ENCODE measurements at regions not wholly inside any gene's neighbourhood (a gene's known extent, or its start where the extent isn't known, plus 50 kb on each side); places are given as distances from the start of the nearest gene placed in this dataset.

DNA sequence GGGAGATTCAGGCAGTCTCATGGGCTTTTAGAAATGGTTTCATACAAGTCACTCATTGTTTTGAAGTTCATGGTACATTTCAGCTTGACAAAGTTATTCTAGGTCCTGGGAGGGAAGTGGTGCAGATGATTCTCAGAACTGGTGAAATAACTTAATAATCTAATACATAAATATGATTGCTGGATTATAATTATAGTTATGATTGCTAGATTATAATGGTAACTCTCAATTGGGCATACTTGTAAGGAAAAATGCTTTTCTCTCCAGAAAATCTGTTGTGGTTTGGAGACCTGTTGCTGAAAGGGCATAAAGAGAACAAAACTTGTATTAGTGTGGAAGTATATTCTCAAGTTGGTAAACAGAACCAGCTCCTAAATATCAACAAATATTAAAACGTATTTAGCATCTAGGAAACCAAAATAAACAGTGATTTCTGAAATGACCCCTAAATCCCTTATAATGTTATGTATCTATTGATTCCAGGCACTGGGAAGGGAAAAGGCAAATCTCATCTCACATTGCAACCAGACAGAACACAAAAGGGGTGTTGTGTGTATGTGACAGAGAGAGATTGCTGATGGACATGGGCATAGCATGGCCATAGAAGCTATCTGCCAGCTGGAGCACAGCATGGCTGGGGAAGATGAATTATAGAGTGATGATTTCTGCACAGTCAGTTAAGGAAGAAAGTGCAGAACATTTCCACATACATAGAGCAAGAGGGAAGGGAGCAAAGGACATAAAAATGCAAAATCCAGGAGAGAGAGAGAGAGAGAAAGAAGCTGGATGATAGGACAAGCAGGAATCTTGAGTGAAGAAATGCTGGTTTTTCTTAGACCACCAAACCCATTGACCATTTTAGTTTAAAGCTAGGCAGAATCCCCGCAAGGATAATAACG, 87.1 kb upstream of the FRY start:
- no peak overlapping the region for H3K27ac Mint-ChIP-seq
- H3K4me3 Mint-ChIP-seq, result no peak overlapping the region

DNA sequence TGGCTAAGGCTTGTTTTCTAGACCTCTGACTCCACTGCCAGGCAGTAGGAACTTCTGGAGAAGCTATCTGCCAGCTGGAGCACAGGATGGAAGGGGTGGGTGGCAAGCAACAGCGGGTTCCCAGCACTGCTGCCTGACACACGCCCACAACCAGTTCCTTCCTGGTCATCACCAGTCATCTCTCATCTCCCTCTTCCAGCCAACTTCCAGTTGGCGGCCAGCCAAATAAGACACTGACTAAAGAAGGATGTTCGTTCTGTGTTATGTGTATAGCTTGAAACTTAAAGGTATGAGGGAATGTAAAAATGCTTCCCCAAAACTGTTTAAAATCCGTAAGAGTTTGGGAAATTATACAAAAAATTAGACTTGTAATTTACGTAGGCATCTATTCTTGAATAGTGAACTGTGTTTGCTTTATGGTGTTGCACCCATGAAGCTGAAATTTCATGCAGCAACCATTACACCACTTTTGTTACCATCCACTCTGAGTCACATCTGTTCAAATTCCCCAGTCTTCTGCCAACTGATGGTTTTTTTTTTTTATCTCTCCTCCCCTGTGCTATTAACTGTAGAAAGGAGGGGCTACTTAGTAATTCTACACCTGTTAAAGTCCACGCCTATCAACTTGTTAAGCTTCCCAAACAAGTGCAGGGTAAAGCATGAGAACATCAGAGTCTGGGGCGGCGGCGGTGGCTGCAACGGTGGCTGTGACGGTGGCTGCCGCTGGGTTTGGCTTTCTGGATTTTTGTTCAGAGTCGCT, 86.2 kb upstream of the FRY start:
- H3K36me3 Mint-ChIP-seq (ENCODE audit: low read depth), result peaks cover 1% of the 10 kb centered on the region
- no peak overlapping the region for H3K27ac Mint-ChIP-seq
- no peaks in the 10 kb centered on the region for H3K4me1 Mint-ChIP-seq
- CTCF ChIA-PET, result interaction anchor here (1.0 kb wide), 1 partner anchor 14 kb away, joined by 3 read pairs; no protein-coding TSS in a partner anchor
- H3K4me3 Mint-ChIP-seq, result no peak overlapping the region
- H3K9me3 Mint-ChIP-seq, result no peaks in the 10 kb centered on the region
- DNase-seq, result no peak
- H3K27me3 Mint-ChIP-seq, result peaks cover 3% of the 10 kb centered on the region
- POLR2A ChIA-PET, result no interaction called here

More for the DNA sequence above, 87.1 kb upstream of the FRY start:
- no peaks in the 10 kb centered on the region for H3K4me1 Mint-ChIP-seq
- DNase-seq, result no peak
- ChIA-PET POLR2A (no interaction called here), CTCF (interaction anchor here (1.0 kb wide), 1 partner anchor 15 kb away, joined by 3 read pairs; no protein-coding TSS in a partner anchor)
- peaks cover 3% of the 10 kb centered on the region for H3K27me3 Mint-ChIP-seq
- no peaks in the 10 kb centered on the region for H3K9me3 Mint-ChIP-seq
- peaks cover 1% of the 10 kb centered on the region for H3K36me3 Mint-ChIP-seq (ENCODE audit: low read depth)

DNA sequence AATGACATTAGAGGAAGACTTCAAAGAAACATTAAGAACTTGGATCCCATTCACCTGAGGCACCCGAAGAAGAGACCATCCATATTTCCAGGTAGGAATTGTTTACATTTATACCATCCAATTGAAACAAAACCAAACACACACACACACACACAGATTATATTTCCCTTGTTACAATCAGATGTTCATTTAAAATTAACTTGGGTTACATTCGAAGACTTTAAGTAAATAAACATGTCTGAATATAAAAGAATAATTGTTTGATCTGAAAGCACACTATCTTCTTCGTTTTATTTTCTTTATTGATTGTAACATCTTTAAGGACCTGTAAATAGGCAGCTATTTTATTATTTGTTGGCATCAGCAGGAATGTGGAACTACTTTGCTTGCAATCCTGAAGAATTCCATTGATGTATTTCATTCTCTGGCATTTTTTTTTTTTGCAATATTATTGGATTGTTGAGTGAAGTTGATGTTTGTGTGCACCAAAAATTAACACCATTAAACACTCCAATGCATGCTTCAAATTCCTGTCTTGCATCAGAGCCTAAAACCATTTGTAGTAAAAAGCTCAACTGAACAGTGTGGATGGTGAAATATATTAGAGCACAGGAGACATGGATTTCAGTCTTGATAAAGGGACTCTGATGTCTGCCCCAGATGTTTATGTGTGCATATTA, 85.3 kb upstream of the FRY start:
- ChIA-PET CTCF (interaction anchor here (2.3 kb wide), 1 partner anchor 13 kb away, joined by 5 read pairs; no protein-coding TSS in a partner anchor), POLR2A (no interaction called here)
- H3K4me1 Mint-ChIP-seq, result peaks cover 5% of the 10 kb centered on the region
- H3K9me3 Mint-ChIP-seq, result no peaks in the 10 kb centered on the region
- no peak overlapping the region for H3K4me3 Mint-ChIP-seq
- peaks cover 1% of the 10 kb centered on the region for H3K36me3 Mint-ChIP-seq (ENCODE audit: low read depth)
- H3K27ac Mint-ChIP-seq, result no peak overlapping the region
- peaks cover 3% of the 10 kb centered on the region for H3K27me3 Mint-ChIP-seq
- no peak for DNase-seq

DNA sequence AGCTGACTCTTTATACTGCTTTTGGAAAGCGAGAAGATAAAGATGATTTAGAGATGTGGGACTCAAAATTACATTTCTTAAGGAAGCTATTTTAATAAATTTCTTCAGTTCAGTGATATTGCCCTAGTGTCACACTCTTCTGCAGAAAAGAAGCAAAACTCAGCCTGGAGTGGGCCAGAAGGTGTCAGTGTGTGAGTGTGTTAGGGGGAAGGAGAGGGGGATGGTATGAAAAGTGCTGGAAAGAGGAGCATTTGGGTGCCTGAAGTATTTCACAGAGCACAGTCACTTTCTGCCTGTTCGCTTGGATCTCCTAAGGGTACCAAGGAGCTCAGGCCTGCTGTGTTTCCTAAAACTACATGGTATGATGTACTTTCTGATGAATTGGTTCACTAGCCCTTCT, 84.5 kb upstream of the FRY start:
- Mint-ChIP-seq H3K27me3 (peaks cover 3% of the 10 kb centered on the region), H3K4me1 (peaks cover 8% of the 10 kb centered on the region), H3K4me3 (no peak overlapping the region), H3K27ac (no peak overlapping the region), H3K36me3 (ENCODE audit: low read depth) (peaks cover 1% of the 10 kb centered on the region), H3K9me3 (no peaks in the 10 kb centered on the region)
- CTCF ChIA-PET, result interaction anchor here (2.3 kb wide), 1 partner anchor 12 kb away, joined by 5 read pairs; no protein-coding TSS in a partner anchor
- POLR2A ChIA-PET, result no interaction called here
- DNase-seq, result no peak

DNA sequence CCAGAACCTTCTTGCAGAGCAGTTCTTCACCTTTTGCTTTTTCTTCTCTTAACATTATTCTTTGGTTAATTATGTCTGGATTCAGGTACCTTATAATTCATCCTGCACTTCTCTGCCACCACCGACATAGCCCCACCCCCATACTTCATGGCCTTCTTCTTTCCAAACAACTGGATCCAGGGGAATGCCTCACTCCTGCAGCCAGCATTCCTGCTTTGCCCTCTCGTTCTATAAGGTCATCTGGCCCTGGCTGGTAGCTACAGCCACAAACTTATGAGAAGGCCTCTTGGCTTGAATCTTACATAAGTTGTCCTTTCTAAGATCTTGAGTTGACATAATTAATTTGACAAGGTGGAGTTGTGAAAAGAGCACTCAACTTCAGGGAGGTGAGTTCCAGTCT, 84.1 kb upstream of the FRY start:
- peaks cover 8% of the 10 kb centered on the region for H3K4me1 Mint-ChIP-seq
- H3K27me3 Mint-ChIP-seq, result peaks cover 3% of the 10 kb centered on the region
- no peak overlapping the region for H3K27ac Mint-ChIP-seq
- POLR2A ChIA-PET, result no interaction called here
- CTCF ChIA-PET, result interaction anchor here (2.3 kb wide), 1 partner anchor 12 kb away, joined by 5 read pairs; no protein-coding TSS in a partner anchor
- H3K36me3 Mint-ChIP-seq (ENCODE audit: low read depth), result peaks cover 1% of the 10 kb centered on the region
- H3K9me3 Mint-ChIP-seq, result no peaks in the 10 kb centered on the region
- H3K4me3 Mint-ChIP-seq, result no peak overlapping the region
- no peak for DNase-seq

DNA sequence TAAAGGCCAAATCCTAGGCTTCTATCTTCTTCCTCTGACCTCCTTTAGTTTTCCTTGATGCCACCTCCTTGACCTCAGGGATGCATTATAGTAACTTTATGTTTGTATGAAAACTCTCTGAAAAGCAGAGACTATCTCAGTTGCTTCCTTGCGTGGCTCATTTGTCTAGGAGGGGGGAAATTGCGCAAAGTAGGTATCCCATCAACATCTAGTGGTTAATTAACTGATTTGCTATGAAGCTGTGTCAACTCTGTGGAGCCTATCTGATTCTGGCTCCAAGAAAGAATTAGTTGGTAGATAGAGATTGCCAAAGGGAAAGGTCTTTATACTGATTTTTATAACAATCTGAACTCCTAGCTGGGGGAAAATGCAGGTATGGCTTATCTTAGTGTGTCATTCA, 82.1 kb upstream of the FRY start:
- H3K27me3 Mint-ChIP-seq, result peaks cover 3% of the 10 kb centered on the region
- peaks cover 8% of the 10 kb centered on the region for H3K4me1 Mint-ChIP-seq
- H3K9me3 Mint-ChIP-seq, result no peaks in the 10 kb centered on the region
- POLR2A ChIA-PET, result no interaction called here
- H3K36me3 Mint-ChIP-seq (ENCODE audit: low read depth), result peaks cover 1% of the 10 kb centered on the region
- CTCF ChIA-PET, result no interaction called here
- H3K27ac Mint-ChIP-seq, result no peak overlapping the region
- H3K4me3 Mint-ChIP-seq, result no peak overlapping the region
- no peak for DNase-seq

DNA sequence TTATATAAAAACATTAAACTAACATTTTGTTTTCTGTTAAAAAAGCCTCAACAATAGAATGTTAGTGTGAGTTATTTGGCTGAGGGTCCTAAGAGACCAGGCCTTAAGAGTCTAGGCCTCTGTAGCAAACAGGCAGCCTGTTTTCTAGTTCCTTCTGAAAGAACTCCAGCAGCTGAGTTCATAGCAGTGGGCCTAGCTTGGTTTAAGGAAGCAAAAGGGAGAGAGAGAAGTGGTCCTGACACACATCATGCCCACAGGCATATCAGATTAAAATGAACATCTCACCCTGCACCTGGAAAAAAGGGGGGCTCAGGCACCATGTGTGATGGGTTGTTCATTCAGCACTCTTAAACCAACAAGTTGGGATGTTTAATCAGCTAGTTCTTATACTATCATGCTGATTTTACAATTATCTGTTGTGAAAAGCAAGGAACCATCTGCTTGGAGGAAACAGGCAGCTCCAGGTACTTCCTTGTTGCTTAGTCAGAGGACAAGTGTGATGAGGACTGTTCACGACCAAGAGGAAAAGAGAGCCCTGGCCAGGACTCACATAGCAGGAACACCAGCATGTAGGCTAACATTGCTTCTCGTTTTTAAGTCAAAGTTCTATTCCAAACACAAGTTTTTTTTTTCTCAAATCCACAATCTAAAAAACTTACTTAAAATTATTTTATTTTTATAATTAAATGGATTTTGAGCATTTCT, 81.3 kb upstream of the FRY start:
- POLR2A ChIA-PET, result interaction anchor here (0.6 kb wide), 1 partner anchor 37 kb away, joined by 3 read pairs; no protein-coding TSS in a partner anchor
- no peak overlapping the region for H3K4me3 Mint-ChIP-seq
- CTCF ChIA-PET, result no interaction called here
- H3K4me1 Mint-ChIP-seq, result peaks cover 8% of the 10 kb centered on the region
- H3K9me3 Mint-ChIP-seq, result no peaks in the 10 kb centered on the region
- no peak overlapping the region for H3K27ac Mint-ChIP-seq
- peaks cover 1% of the 10 kb centered on the region for H3K36me3 Mint-ChIP-seq (ENCODE audit: low read depth)
- no peaks in the 10 kb centered on the region for H3K27me3 Mint-ChIP-seq
- DNase-seq, result no peak

DNA sequence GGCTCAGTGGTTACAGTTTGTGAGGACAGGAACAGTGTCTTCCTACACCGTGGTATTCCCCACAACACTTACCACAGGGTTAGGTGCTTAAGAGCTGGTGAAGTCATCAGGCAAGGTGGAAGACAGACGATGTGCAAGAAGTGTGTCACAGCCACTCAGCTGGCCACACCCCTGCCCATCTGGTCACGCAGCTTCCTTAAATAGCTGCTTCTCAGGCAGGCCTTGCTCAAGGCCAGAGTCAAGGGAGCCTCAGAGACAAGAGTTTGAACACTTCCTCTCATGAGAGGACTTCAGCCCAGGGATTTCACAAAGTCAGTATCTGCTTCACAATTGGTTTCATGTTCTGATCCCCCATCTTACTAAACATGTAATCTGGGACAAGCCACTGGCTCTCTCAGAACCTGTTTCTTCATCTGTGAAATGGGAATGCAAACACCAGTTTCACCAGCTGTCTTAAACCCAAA, 80.3 kb upstream of the FRY start:
- CTCF ChIA-PET, result interaction anchor here (1.0 kb wide), 1 partner anchor 20 kb away, joined by 3 read pairs; no protein-coding TSS in a partner anchor
- POLR2A ChIA-PET, result no interaction called here
- H3K4me3 Mint-ChIP-seq, result no peak overlapping the region
- H3K27ac Mint-ChIP-seq, result peak overlapping the region; percentile 46
- peaks cover 2% of the 10 kb centered on the region for H3K27me3 Mint-ChIP-seq
- no peaks in the 10 kb centered on the region for H3K9me3 Mint-ChIP-seq
- H3K36me3 Mint-ChIP-seq (ENCODE audit: low read depth), result peaks cover 1% of the 10 kb centered on the region
- H3K4me1 Mint-ChIP-seq, result peaks cover 8% of the 10 kb centered on the region
- DNase-seq, result peak; percentile 10

DNA sequence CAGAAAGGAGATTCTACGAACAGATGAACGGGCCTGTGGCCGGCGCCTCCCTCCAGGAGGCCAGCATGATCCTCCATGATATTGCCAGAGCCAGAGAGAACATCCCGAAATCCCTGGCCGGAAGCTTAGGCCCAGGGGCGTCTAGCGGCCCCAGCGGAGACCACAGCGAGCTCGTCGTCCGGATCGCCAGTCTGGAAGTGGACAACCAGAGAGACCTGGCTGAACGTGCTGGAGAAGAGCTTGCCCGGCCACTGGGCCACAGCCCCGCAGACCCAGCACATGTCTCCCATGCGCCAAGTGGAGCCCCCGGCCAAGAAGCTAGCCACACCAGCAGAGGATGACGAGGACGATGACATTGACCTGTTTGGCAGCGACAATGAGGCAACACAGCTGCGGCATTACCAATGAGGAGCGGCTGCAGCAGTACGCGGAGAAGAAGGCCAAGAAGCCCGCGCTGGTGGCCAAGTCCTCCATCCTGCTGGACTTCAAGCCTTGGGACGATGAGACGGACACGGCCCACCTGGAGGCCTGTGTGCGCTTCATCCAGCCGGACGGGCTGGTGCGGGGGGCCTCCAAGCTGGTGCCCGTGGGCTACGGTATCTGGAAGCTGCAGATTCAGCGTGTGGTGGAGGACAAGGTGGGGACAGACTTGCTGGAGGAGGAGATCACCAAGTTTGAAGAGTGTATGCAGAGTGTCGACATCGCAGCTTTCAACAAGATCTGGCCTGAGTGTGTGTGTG, 78.8 kb upstream of the FRY start:
- peaks cover 1% of the 10 kb centered on the region for H3K36me3 Mint-ChIP-seq (ENCODE audit: low read depth)
- ChIA-PET POLR2A (no interaction called here), CTCF (interaction anchor here (0.6 kb wide), 3 partner anchors 40 to 293 kb away, joined by 3 to 6 read pairs (median 6); no protein-coding TSS in a partner anchor)

DNA sequence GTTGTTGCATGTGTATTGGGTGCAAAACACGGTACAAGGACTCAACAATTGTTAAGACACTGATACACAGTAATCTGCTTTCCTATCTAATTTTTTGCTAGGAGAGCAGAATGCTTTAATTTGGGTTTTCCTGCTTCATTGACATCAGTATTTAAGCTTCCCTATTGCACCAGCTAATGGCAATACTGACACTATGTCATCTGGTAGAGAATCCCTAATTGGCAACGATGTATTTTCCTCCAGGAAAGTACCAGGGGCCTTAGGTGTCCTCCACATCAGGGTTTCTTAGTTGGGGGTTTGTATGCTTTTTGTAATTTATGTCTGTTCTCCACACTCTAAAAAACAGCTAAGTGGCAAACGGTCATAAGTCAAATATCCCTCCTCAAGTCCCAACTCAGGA, 76.5 kb upstream of the FRY start:
- no peaks in the 10 kb centered on the region for H3K36me3 Mint-ChIP-seq (ENCODE audit: low read depth)
- H3K4me3 Mint-ChIP-seq, result no peak overlapping the region
- H3K27ac Mint-ChIP-seq, result no peak overlapping the region
- no peak for DNase-seq
- peaks cover 16% of the 10 kb centered on the region for H3K4me1 Mint-ChIP-seq
- ChIA-PET CTCF (interaction anchor here (0.6 kb wide), 1 partner anchor 11 kb away, joined by 3 read pairs; no protein-coding TSS in a partner anchor), POLR2A (no interaction called here)
- peaks cover 6% of the 10 kb centered on the region for H3K27me3 Mint-ChIP-seq
- H3K9me3 Mint-ChIP-seq, result no peaks in the 10 kb centered on the region

More for the DNA sequence above, 78.8 kb upstream of the FRY start:
- peaks cover 2% of the 10 kb centered on the region for H3K27me3 Mint-ChIP-seq
- no peak overlapping the region for H3K4me3 Mint-ChIP-seq
- no peak overlapping the region for H3K27ac Mint-ChIP-seq
- DNase-seq, result no peak
- no peaks in the 10 kb centered on the region for H3K9me3 Mint-ChIP-seq
- H3K4me1 Mint-ChIP-seq, result peaks cover 11% of the 10 kb centered on the region

DNA sequence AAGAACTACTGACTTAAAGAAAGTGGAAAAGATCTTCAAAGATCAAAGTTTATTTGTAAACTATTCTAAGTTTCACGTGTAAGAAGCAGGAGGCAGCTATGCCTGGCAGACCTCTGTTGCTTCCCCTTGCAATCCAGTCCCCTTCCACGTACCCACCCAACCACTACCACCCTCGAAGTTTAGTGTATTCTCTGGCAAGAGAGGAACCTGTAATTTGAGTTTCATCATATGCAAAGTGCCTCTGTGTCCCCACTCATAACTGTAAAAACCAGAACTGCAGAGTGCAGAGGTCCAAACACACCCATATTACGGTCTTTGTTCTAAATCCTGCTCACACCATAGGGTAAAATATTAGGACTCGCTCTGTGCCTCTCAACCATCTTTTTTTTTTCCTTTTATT, 75.8 kb upstream of the FRY start:
- H3K4me3 Mint-ChIP-seq, result no peak overlapping the region
- no peak overlapping the region for H3K27ac Mint-ChIP-seq
- no peaks in the 10 kb centered on the region for H3K36me3 Mint-ChIP-seq (ENCODE audit: low read depth)
- no peaks in the 10 kb centered on the region for H3K9me3 Mint-ChIP-seq
- ChIA-PET CTCF (interaction anchor here (0.6 kb wide), 1 partner anchor 10 kb away, joined by 3 read pairs; no protein-coding TSS in a partner anchor), POLR2A (no interaction called here)
- peaks cover 6% of the 10 kb centered on the region for H3K27me3 Mint-ChIP-seq
- peaks cover 16% of the 10 kb centered on the region for H3K4me1 Mint-ChIP-seq
- DNase-seq, result no peak

Data from activated CD4-positive, alpha-beta T cell treated with anti-CD3 and anti-CD28 coated beads, Interleukin-2, amount 10 ng/mL, durations not matched to agents 7 days and 5 days (primary cell).